ENCODE measurements at regions not wholly inside any gene's neighbourhood (a gene's known extent, or its start where the extent isn't known, plus 50 kb on each side); places are given as distances from the start of the nearest gene placed in this dataset.

GRCh38 chr2:128412181-128412871, 93.7 kb upstream of the HS6ST1 start:
- TF ChIP-seq EZH2phosphoT487 (IDR thresholded peaks at IDR 0.05; ENCODE audit: borderline replicate concordance, low read depth) (no peak), CTCF (IDR thresholded peaks at IDR 0.05) (no peak), POLR2AphosphoS5 (IDR thresholded peaks at IDR 0.05; ENCODE audit: low read depth, low read length) (no peak), RAD21 (IDR thresholded peaks at IDR 0.05; ENCODE audit: low read length) (no peak), REST (IDR thresholded peaks at IDR 0.05; ENCODE audit: low read depth, low read length) (no peak), MAX (IDR thresholded peaks at IDR 0.05; ENCODE audit: low read depth) (no peak), TCF12 (IDR thresholded peaks at IDR 0.05) (no peak), YY1 (IDR thresholded peaks at IDR 0.05; ENCODE audit: low read depth) (no peak), FOXM1 (IDR thresholded peaks at IDR 0.05; ENCODE audit: low read depth) (no peak)

All from SK-N-SH (cell line).